HCT116 (cell line): ENCODE measurements at regions not wholly inside any gene's neighbourhood (a gene's known extent, or its start where the extent isn't known, plus 50 kb on each side); places are given as distances from the start of the nearest gene placed in this dataset.

Experiments
- ATAC-seq: fragments of 200-7000 bp; cut with Tn5 transposase; 2 replicates; pipeline ENCODE4 v1.9.1; 2020; ENCODE audit warnings: mild to moderate bottlenecking, moderate library complexity
- BruUV-seq: library from RNA; stranded (reverse); fragments of 400-500 nt; replicated peaks from 2 replicates; lab custom pipeline; 2021; lab: Mats Ljungman, UMichigan
- CTCF ChIA-PET: fragments of 300-600 bp; sonication (Branson Sonifier 250); formaldehyde crosslinking; loops from one replicate; lab custom pipeline; 2021; ENCODE audit warnings: antibody characterized with exemption; lab: Charles Lee
- POLR2A ChIA-PET: fragments of 300-600, 350-600 bp; sonication (Branson Sonifier 250); formaldehyde crosslinking; loops from one replicate; lab custom pipeline; 2021; ENCODE audit warnings: antibody characterized with exemption; lab: Charles Lee
- RAD21 ChIA-PET, 2 experiments: fragments of 300-600 bp; sonication (Branson Sonifier 250); formaldehyde crosslinking; loops; one replicate each; lab custom pipeline; 2023; ENCODE audit warnings: low total read pairs in 2 of 2; ENCODE audit not compliant: uncharacterized antibody in 2 of 2, unreplicated experiment in 2 of 2, low non-redundant PET in 1 of 2; lab: Charles Lee
- DNase-seq: peaks from one replicate; pipeline ENCODE4 v3.0.0-alpha.2; 2010; ENCODE audit warnings: low read depth, low spot score
- H2AFZ ChIP-seq: fragments of 200-600 bp; shearing (Covaris generic), sonication (generic); 2 replicates; pipeline ENCODE4 v1.6.1; 2017; ENCODE audit warnings: low read depth, mixed run types, mixed read lengths, antibody characterized with exemption, low read length; ENCODE audit not compliant: poor library complexity, severe bottlenecking
- H3K27ac ChIP-seq: 2 replicates; pipeline ENCODE4 v1.5.1; 2012; ENCODE audit warnings: low read depth, low read length
- H3K27me3 ChIP-seq: fragments of 200-600 bp; sonication (generic); 2 replicates; pipeline ENCODE4 v1.6.1; 2016; ENCODE audit warnings: mixed run types, low read length, mixed read lengths; ENCODE audit not compliant: insufficient read depth
- H3K36me3 ChIP-seq, 2 experiments: fragments of 200-500 bp in 1 of 2; fragments of 200-600 bp in 1 of 2; sonication (Bioruptor generic) in 1 of 2; sonication (generic) in 1 of 2; 2 replicates each; pipeline versions ENCODE4 v1.5.1 to v1.6.1; 2014 to 2016; ENCODE audit warnings: low read length in 2 of 2, inconsistent platforms in 1 of 2, mixed read lengths in 1 of 2, mixed run types in 1 of 2; ENCODE audit not compliant: insufficient read depth in 2 of 2, control insufficient read depth in 1 of 2
- H3K4me1 ChIP-seq, 2 experiments: fragments of 200-600 bp in 1 of 2; sonication (generic) in 1 of 2; 2 replicates each; pipeline versions ENCODE4 v1.5.1 to v1.6.1; 2012 to 2017; ENCODE audit warnings: low read length in 2 of 2, inconsistent platforms in 1 of 2, mild to moderate bottlenecking in 1 of 2, mixed read lengths in 1 of 2, mixed run types in 1 of 2, moderate library complexity in 1 of 2; ENCODE audit not compliant: insufficient read depth in 2 of 2, control insufficient read depth in 1 of 2
- H3K4me2 ChIP-seq: fragments of 200-600 bp; sonication (generic); 2 replicates; pipeline ENCODE4 v1.6.1; 2017; ENCODE audit warnings: mixed run types, low read length, mixed read lengths
- H3K4me3 ChIP-seq, 2 experiments: fragments of 200-600 bp in 1 of 2; sonication (generic) in 1 of 2; replicated peaks in 1 of 2; 2 replicates each; pipeline ENCODE4 v1.5.1; 2011 to 2016; ENCODE audit warnings: low read length in 2 of 2, control low read depth in 1 of 2, low read depth in 1 of 2, mild to moderate bottlenecking in 1 of 2, mixed read lengths in 1 of 2, mixed run types in 1 of 2
- H3K79me2 ChIP-seq: fragments of 200-600 bp; sonication (generic); 2 replicates; pipeline ENCODE4 v1.6.1; 2017; ENCODE audit warnings: mild to moderate bottlenecking, mixed run types, low read length, moderate library complexity, mixed read lengths; ENCODE audit not compliant: insufficient read depth
- H3K9ac ChIP-seq: fragments of 200-600 bp; sonication (generic); 2 replicates; pipeline ENCODE4 v1.6.1; 2016; ENCODE audit warnings: low read length, mixed read lengths
- H3K9me2 ChIP-seq: fragments of 200-600 bp; sonication (generic), shearing (Covaris generic); 2 replicates; pipeline ENCODE4 v1.6.1; 2017; ENCODE audit warnings: mixed run types, mild to moderate bottlenecking, moderate library complexity; ENCODE audit not compliant: insufficient read depth
- H3K9me3 ChIP-seq, 2 experiments: fragments of 200-500 bp in 1 of 2; fragments of 200-600 bp in 1 of 2; sonication (Bioruptor generic) in 1 of 2; sonication (generic) in 1 of 2; 2 replicates each; pipeline ENCODE4 v1.6.1; 2014 to 2017; ENCODE audit warnings: low read length in 2 of 2, mixed read lengths in 2 of 2, inconsistent platforms in 1 of 2, low read depth in 1 of 2, mild to moderate bottlenecking in 1 of 2, mixed run types in 1 of 2, moderate library complexity in 1 of 2; ENCODE audit not compliant: control insufficient read depth in 1 of 2, insufficient read depth in 1 of 2
- H4K20me1 ChIP-seq: fragments of 200-600 bp; sonication (generic), shearing (Covaris generic); 2 replicates; pipeline ENCODE4 v1.6.1; 2017; ENCODE audit warnings: mixed run types, mild to moderate bottlenecking, moderate library complexity; ENCODE audit not compliant: insufficient read depth
- CEBPB ChIP-seq: IDR thresholded peaks from 2 replicates; pipeline ENCODE4 v1.6.1; 2012; ENCODE audit warnings: low read depth
- EGR1 ChIP-seq: IDR thresholded peaks from 2 replicates; pipeline ENCODE4 v1.6.1; 2012; ENCODE audit warnings: low read depth
- ELF1 ChIP-seq: IDR thresholded peaks from 2 replicates; pipeline ENCODE4 v1.6.1; 2012; ENCODE audit warnings: low read depth, borderline replicate concordance
- EZH2 ChIP-seq: fragments of 200-600 bp; sonication (generic); IDR thresholded peaks from 2 replicates; pipeline ENCODE4 v1.6.1; 2017; ENCODE audit warnings: antibody characterized with exemption, mixed run types
- EZH2phosphoT487 ChIP-seq: fragments of 200-600 bp; IDR thresholded peaks from 2 replicates; pipeline ENCODE4 v1.6.1; 2018; ENCODE audit warnings: antibody characterized with exemption, borderline replicate concordance
- FOSL1 ChIP-seq: IDR thresholded peaks from 2 replicates; pipeline ENCODE4 v1.6.1; 2012; ENCODE audit warnings: low read depth
- JUND ChIP-seq: IDR thresholded peaks from 2 replicates; pipeline ENCODE4 v1.6.1; 2012
- POLR2A ChIP-seq: IDR thresholded peaks from 2 replicates; pipeline ENCODE4 v1.7.0; 2011; ENCODE audit warnings: borderline replicate concordance; ENCODE audit not compliant: insufficient read depth, insufficient read length; ENCODE audit errors: extremely low read depth
- RAD21 ChIP-seq: IDR thresholded peaks from 2 replicates; pipeline ENCODE4 v1.6.1; 2012; ENCODE audit warnings: low read depth, mild to moderate bottlenecking
- SIN3A ChIP-seq: IDR thresholded peaks from 2 replicates; pipeline ENCODE4 v1.6.1; 2012; ENCODE audit warnings: low read depth
- SP1 ChIP-seq: IDR thresholded peaks from 2 replicates; pipeline ENCODE4 v1.6.1; 2012; ENCODE audit warnings: low read depth
- SRF ChIP-seq: IDR thresholded peaks from 2 replicates; pipeline ENCODE4 v1.6.1; 2012; ENCODE audit warnings: low read depth
- ZFX ChIP-seq: fragments of 450-650 bp; IDR thresholded peaks from 2 replicates; pipeline ENCODE4 v1.6.1; 2017
- ZNF274 ChIP-seq: fragments of 200-500 bp; sonication (Bioruptor generic); IDR thresholded peaks from 2 replicates; pipeline ENCODE4 v1.6.1; 2014; ENCODE audit warnings: mild to moderate bottlenecking, low read depth, low read length, inconsistent platforms
- intact Hi-C: fragments of 100-400 bp; cut with micrococcal nuclease; formaldehyde crosslinking; loops from 2 replicates; pipeline ENCODE4 v1.10.0; 2022
- TF ChIP-seq, protein P1 (sequence below): IDR thresholded peaks from 2 replicates; pipeline ENCODE4 v1.6.1; 2012
- TF ChIP-seq, protein P2 (sequence below): IDR thresholded peaks from 2 replicates; pipeline ENCODE4 v1.6.1; 2012
- TF ChIP-seq, protein P3 (sequence below), 3 experiments: fragments of 200-600 bp in 1 of 3; sonication (generic) in 1 of 3; IDR thresholded peaks in 2 of 3; conservative IDR thresholded peaks in 1 of 3; 2 replicates each; pipeline ENCODE4 v1.5.1; 2012 to 2017; ENCODE audit warnings: low read depth in 2 of 3, low read length in 2 of 3, antibody characterized with exemption in 1 of 3, borderline replicate concordance in 1 of 3, control low read depth in 1 of 3, mild to moderate bottlenecking in 1 of 3, mixed read lengths in 1 of 3, mixed run types in 1 of 3, moderate library complexity in 1 of 3; ENCODE audit not compliant: insufficient read depth in 1 of 3

DNA sequence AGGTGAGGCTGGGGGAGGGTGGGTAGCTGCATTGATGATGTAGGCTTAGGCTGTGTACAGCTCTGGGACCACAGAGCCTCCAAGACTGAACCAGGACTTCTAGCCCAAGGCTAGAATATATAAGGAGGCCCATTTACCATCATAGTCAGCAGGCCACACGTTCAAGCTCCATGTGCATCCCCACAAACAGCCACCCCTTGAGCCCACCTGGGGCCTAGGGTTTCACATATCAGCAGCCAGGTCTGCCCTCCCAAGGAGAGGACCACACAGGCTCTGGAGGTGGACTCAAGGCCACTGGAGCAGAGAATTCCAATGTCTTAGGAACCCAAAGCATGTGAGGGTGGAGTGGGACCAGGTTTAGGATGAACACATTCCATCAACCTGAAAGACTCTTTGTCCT, 230.5 kb downstream of the TTC32 start:
- no peaks in the 10 kb centered on the region for H3K9me3 ChIP-seq
- H3K27ac ChIP-seq, result no peak overlapping the region
- H3K79me2 ChIP-seq, result no peaks in the 10 kb centered on the region
- RAD21 ChIA-PET, result no interaction called here
- H3K36me3 ChIP-seq, result no peaks in the 10 kb centered on the region
- no peak overlapping the region for H3K9ac ChIP-seq
- TF ChIP-seq JUND, result no peak
- TF ChIP-seq EZH2, result no peak
- no peak for TF ChIP-seq ELF1
- no peak for TF ChIP-seq SRF
- TF ChIP-seq CEBPB, result no peak
- no peak for TF ChIP-seq EGR1
- no peak for TF ChIP-seq ZNF274
- TF ChIP-seq, protein P1, sequence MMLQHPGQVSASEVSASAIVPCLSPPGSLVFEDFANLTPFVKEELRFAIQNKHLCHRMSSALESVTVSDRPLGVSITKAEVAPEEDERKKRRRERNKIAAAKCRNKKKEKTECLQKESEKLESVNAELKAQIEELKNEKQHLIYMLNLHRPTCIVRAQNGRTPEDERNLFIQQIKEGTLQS, result no peak
- TF ChIP-seq RAD21, result no peak
- TF ChIP-seq POLR2A, result no peak
- TF ChIP-seq FOSL1, result no peak
- TF ChIP-seq SIN3A, result no peak
- TF ChIP-seq EZH2phosphoT487, result no peak
- TF ChIP-seq ZFX, result no peak
- TF ChIP-seq, protein P2, sequence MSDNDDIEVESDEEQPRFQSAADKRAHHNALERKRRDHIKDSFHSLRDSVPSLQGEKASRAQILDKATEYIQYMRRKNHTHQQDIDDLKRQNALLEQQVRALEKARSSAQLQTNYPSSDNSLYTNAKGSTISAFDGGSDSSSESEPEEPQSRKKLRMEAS, result no peak
- peaks cover 3 to 19% of the 10 kb centered on the region in 2 experiments; a peak in 2 of 4 replicates for H3K4me1 ChIP-seq
- BruUV-seq, result no TSS peak
- H3K4me3 ChIP-seq, result no peak overlapping the region
- DNase-seq, result no peak
- H3K9me2 ChIP-seq, result no peaks in the 10 kb centered on the region
- H2AFZ ChIP-seq, result no peak overlapping the region
- CTCF ChIA-PET, result no interaction called here
- intact Hi-C loops, result loop anchor here (5.0 kb wide), 1 partner anchor 191 kb away; no protein-coding TSS in a partner anchor
- H3K27me3 ChIP-seq, result no peaks in the 10 kb centered on the region
- no peak for ATAC-seq
- POLR2A ChIA-PET, result interaction anchor here (0.6 kb wide), 1 partner anchor 15 kb away, joined by 3 read pairs; no protein-coding TSS in a partner anchor
- H3K4me2 ChIP-seq, result no peak overlapping the region
- no peaks in the 10 kb centered on the region for H4K20me1 ChIP-seq

DNA sequence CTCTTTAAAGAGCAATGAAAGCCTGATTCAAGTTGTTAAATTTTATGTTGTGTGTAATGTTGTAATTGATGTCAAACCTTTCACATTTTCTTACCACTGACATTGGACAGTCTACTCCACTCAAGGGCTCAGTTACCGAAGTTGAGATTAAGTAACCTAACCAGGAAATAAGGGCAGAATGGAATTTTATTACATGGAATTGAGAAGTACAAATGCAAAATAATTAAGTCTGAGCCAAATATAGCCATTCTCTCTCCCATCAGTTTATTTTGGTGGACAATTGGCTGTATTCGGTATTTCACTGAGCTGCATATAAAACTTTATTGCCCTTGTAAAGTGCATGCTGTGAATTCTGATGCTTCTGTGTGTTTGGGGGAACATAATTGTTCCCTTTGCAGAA, 231.5 kb downstream of the TTC32 start:
- H3K9me3 ChIP-seq, result no peaks in the 10 kb centered on the region
- no peak overlapping the region for H2AFZ ChIP-seq
- ATAC-seq, result no peak
- no peak for DNase-seq
- CTCF ChIA-PET, result no interaction called here
- H3K27ac ChIP-seq, result no peak overlapping the region
- H4K20me1 ChIP-seq, result no peaks in the 10 kb centered on the region
- H3K9ac ChIP-seq, result no peak overlapping the region
- no peak overlapping the region for H3K4me2 ChIP-seq
- no peaks in the 10 kb centered on the region for H3K36me3 ChIP-seq
- no peaks in the 10 kb centered on the region for H3K79me2 ChIP-seq
- TF ChIP-seq, protein P2, result no peak
- TF ChIP-seq SP1 (no peak), JUND (no peak), FOSL1 (no peak), CEBPB (no peak), SRF (no peak), ELF1 (no peak), RAD21 (no peak)
- TF ChIP-seq, protein P3, sequence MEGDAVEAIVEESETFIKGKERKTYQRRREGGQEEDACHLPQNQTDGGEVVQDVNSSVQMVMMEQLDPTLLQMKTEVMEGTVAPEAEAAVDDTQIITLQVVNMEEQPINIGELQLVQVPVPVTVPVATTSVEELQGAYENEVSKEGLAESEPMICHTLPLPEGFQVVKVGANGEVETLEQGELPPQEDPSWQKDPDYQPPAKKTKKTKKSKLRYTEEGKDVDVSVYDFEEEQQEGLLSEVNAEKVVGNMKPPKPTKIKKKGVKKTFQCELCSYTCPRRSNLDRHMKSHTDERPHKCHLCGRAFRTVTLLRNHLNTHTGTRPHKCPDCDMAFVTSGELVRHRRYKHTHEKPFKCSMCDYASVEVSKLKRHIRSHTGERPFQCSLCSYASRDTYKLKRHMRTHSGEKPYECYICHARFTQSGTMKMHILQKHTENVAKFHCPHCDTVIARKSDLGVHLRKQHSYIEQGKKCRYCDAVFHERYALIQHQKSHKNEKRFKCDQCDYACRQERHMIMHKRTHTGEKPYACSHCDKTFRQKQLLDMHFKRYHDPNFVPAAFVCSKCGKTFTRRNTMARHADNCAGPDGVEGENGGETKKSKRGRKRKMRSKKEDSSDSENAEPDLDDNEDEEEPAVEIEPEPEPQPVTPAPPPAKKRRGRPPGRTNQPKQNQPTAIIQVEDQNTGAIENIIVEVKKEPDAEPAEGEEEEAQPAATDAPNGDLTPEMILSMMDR (IDR thresholded peaks at IDR 0.05 in 2 of 3, conservative IDR thresholded peaks at IDR 0.05 in 1 of 3; ENCODE audit: borderline replicate concordance in 1 of 3, insufficient read depth in 1 of 3, low read depth in 2 of 3, low read length in 2 of 3), result no peak
- TF ChIP-seq, all 23 proteins: peak for 0
- Histone ChIP-seq H3K4me1 (peaks cover 3 to 19% of the 10 kb centered on the region in 2 experiments; a peak in 2 of 4 replicates), H3K4me3 (no peak overlapping the region), H3K9me2 (no peaks in the 10 kb centered on the region), H3K27me3 (no peaks in the 10 kb centered on the region)
- RAD21 ChIA-PET, result no interaction called here
- intact Hi-C loops, result loop anchor here (5.0 kb wide), 1 partner anchor 192 kb away; no protein-coding TSS in a partner anchor
- POLR2A ChIA-PET, result no interaction called here
- no TSS peak for BruUV-seq
